H9 (cell line): ENCODE measurements at regions not wholly inside any gene's neighbourhood (a gene's known extent, or its start where the extent isn't known, plus 50 kb on each side); places are given as distances from the start of the nearest gene placed in this dataset.

Experiments
- DNase-seq: peaks from one replicate; pipeline ENCODE4 v3.0.0-alpha.2; 2017
- H2AFZ ChIP-seq: one replicate; pipeline ENCODE4 v1.6.1; 2013; ENCODE audit warnings: mild to moderate bottlenecking, low read length, control low read depth, moderate library complexity
- H2AK5ac ChIP-seq: 2 replicates; pipeline ENCODE4 v1.6.1; 2013; ENCODE audit warnings: low read length, control low read depth, mixed read lengths; ENCODE audit not compliant: insufficient read length
- H2BK120ac ChIP-seq: one replicate; pipeline ENCODE4 v1.6.1; 2013; ENCODE audit warnings: low read depth, mild to moderate bottlenecking, low read length, control low read depth, inconsistent platforms; ENCODE audit not compliant: poor library complexity, severe bottlenecking
- H2BK12ac ChIP-seq: 2 replicates; pipeline ENCODE4 v1.6.1; 2013; ENCODE audit warnings: low read length, control low read depth, mixed read lengths, low read depth; ENCODE audit not compliant: insufficient read length
- H2BK15ac ChIP-seq: 2 replicates; pipeline ENCODE4 v1.6.1; 2013; ENCODE audit warnings: low read depth, low read length, control low read depth
- H2BK20ac ChIP-seq: one replicate; pipeline ENCODE4 v1.6.1; 2013; ENCODE audit warnings: low read depth, mild to moderate bottlenecking, low read length, control low read depth, inconsistent platforms; ENCODE audit not compliant: poor library complexity, severe bottlenecking
- H2BK5ac ChIP-seq: 2 replicates; pipeline ENCODE4 v1.6.1; 2013; ENCODE audit warnings: low read length, control low read depth, mixed read lengths; ENCODE audit not compliant: insufficient read length
- H3K14ac ChIP-seq: 2 replicates; pipeline ENCODE4 v1.6.1; 2013; ENCODE audit warnings: low read length, control low read depth; ENCODE audit not compliant: insufficient read depth
- H3K18ac ChIP-seq: 2 replicates; pipeline ENCODE4 v1.6.1; 2013; ENCODE audit warnings: low read depth, mild to moderate bottlenecking, mixed read lengths, low read length, control low read depth; ENCODE audit not compliant: insufficient read length
- H3K23ac ChIP-seq: 2 replicates; pipeline ENCODE4 v1.6.1; 2013; ENCODE audit warnings: low read length, control low read depth, mixed read lengths, low read depth; ENCODE audit not compliant: insufficient read length
- H3K23me2 ChIP-seq: 2 replicates; pipeline ENCODE4 v1.6.1; 2013; ENCODE audit warnings: low read depth, mild to moderate bottlenecking, mixed read lengths, low read length, control low read depth; ENCODE audit not compliant: insufficient read length, poor library complexity, severe bottlenecking
- H3K27ac ChIP-seq: 2 replicates; pipeline ENCODE4 v1.5.1; 2013; ENCODE audit warnings: low read length, control low read depth, mixed read lengths, low read depth; ENCODE audit not compliant: insufficient read length
- H3K27me3 ChIP-seq: 2 replicates; pipeline ENCODE4 v1.6.1; 2013; ENCODE audit warnings: low read length, control low read depth, inconsistent platforms; ENCODE audit not compliant: insufficient read depth
- H3K4ac ChIP-seq: 2 replicates; pipeline ENCODE4 v1.6.1; 2013; ENCODE audit warnings: low read depth, mild to moderate bottlenecking, control low read depth, inconsistent platforms, low read length, moderate library complexity
- H3K4me1 ChIP-seq: 2 replicates; pipeline ENCODE4 v1.6.1; 2013; ENCODE audit warnings: low read length, control low read depth, inconsistent platforms; ENCODE audit not compliant: insufficient read depth
- H3K4me2 ChIP-seq: 2 replicates; pipeline ENCODE4 v1.6.1; 2013; ENCODE audit warnings: low read length, control low read depth, mixed read lengths; ENCODE audit not compliant: insufficient read length, insufficient read depth
- H3K56ac ChIP-seq: 2 replicates; pipeline ENCODE4 v1.6.1; 2013; ENCODE audit warnings: low read depth, mild to moderate bottlenecking, mixed read lengths, low read length, control low read depth; ENCODE audit not compliant: insufficient read length
- H3K79me1 ChIP-seq: 2 replicates; pipeline ENCODE4 v1.6.1; 2013; ENCODE audit warnings: low read depth, mild to moderate bottlenecking, moderate library complexity, low read length, control low read depth, inconsistent platforms; ENCODE audit not compliant: insufficient read depth, poor library complexity, severe bottlenecking
- H3K79me2 ChIP-seq: 2 replicates; pipeline ENCODE4 v1.6.1; 2013; ENCODE audit warnings: low read length, control low read depth, inconsistent platforms; ENCODE audit not compliant: insufficient read depth
- H3K9ac ChIP-seq: 2 replicates; pipeline ENCODE4 v1.6.1; 2013; ENCODE audit warnings: low read length, control low read depth, mixed read lengths; ENCODE audit not compliant: insufficient read length; ENCODE audit errors: extremely low read depth
- H3K9me3 ChIP-seq: one replicate; pipeline ENCODE4 v1.6.1; 2013; ENCODE audit warnings: low read depth, low read length, inconsistent platforms; ENCODE audit not compliant: control insufficient read depth
- H3T11ph ChIP-seq: one replicate; pipeline ENCODE4 v1.6.1; 2013; ENCODE audit warnings: mild to moderate bottlenecking, low read length, control low read depth, inconsistent platforms
- H4K20me1 ChIP-seq: one replicate; pipeline ENCODE4 v1.6.1; 2013; ENCODE audit not compliant: control insufficient read depth, insufficient read length, insufficient read depth
- H4K5ac ChIP-seq: 2 replicates; pipeline ENCODE4 v1.6.1; 2013; ENCODE audit warnings: low read depth, mild to moderate bottlenecking, mixed read lengths, low read length, control low read depth; ENCODE audit not compliant: insufficient read length
- H4K8ac ChIP-seq: replicated peaks from 2 replicates; pipeline ENCODE4 v1.6.1; 2013; ENCODE audit warnings: low read length, control low read depth, mixed read lengths, low read depth; ENCODE audit not compliant: insufficient read length
- H4K91ac ChIP-seq: 2 replicates; pipeline ENCODE4 v1.6.1; 2013; ENCODE audit warnings: low read depth, mild to moderate bottlenecking, moderate library complexity, mixed read lengths, low read length, control low read depth; ENCODE audit not compliant: insufficient read length
- H3K27ac Mint-ChIP-seq, 3 experiments: 2 replicates in 2 of 3; 3 replicates in 1 of 3; pipeline ENCODE4 v1.8.0; 2020 to 2021; ENCODE audit warnings: mixed read lengths in 3 of 3, mild to moderate bottlenecking in 1 of 3, moderate library complexity in 1 of 3
- H3K27me3 Mint-ChIP-seq: 2 replicates; pipeline ENCODE4 v1.8.0; 2021; ENCODE audit warnings: low read depth, mild to moderate bottlenecking, moderate library complexity, mixed read lengths
- H3K36me3 Mint-ChIP-seq, 3 experiments: 2 replicates in 2 of 3; 3 replicates in 1 of 3; pipeline ENCODE4 v1.8.0; 2020 to 2021; ENCODE audit warnings: low read depth in 3 of 3, mixed read lengths in 3 of 3; ENCODE audit not compliant: insufficient read depth in 1 of 3
- H3K4me1 Mint-ChIP-seq, 2 experiments: 2 replicates each; pipeline ENCODE4 v1.8.0; 2020; ENCODE audit warnings: mixed read lengths in 2 of 2
- H3K4me3 Mint-ChIP-seq, 2 experiments: 2 replicates in 1 of 2; 3 replicates in 1 of 2; pipeline ENCODE4 v1.8.0; 2020 to 2021; ENCODE audit warnings: mild to moderate bottlenecking in 2 of 2, mixed read lengths in 2 of 2, moderate library complexity in 1 of 2
- H3K9me3 Mint-ChIP-seq, 2 experiments: 2 replicates in 1 of 2; 3 replicates in 1 of 2; pipeline ENCODE4 v1.8.0; 2020; ENCODE audit warnings: mild to moderate bottlenecking in 2 of 2, mixed read lengths in 2 of 2, moderate library complexity in 1 of 2
- CTCF ChIP-seq: fragments of 200-600 bp; sonication (generic); conservative IDR thresholded peaks from 3 replicates; pipeline ENCODE4 v1.8.0; 2021; ENCODE audit warnings: antibody characterized with exemption, mild to moderate bottlenecking
- WGBS: extraction: QIAGEN DNeasy Blood & Tissue Kit; methylation state at CpG from one replicate; pipeline ENCODE4 v1.1.7; 2013; ENCODE audit warnings: missing lambda C conversion rate, low lambda C conversion rate, mixed read lengths; ENCODE audit not compliant: insufficient read length; ENCODE audit errors: extremely low coverage; 5-methylcytosine and 5-hydroxymethylcytosine counted together

GRCh38 chr20:10792291-10792690 lies 118.5 kb upstream of the JAG1 start:
- Histone ChIP-seq H3K27me3 (no peaks in the 10 kb centered on the region), H3K23me2 (no peaks in the 10 kb centered on the region), H3K4me1 (peaks cover 8% of the 10 kb centered on the region; the same call in 1 of the 2 replicates), H3K4me2 (no peak overlapping the region), H2BK20ac (no peak overlapping the region), H3T11ph (no peak overlapping the region), H2BK12ac (no peak overlapping the region), H2AK5ac (no peak overlapping the region), H4K8ac (no peak overlapping the region), H3K4ac (no peak overlapping the region), H3K27ac (no peak overlapping the region), H2AFZ (no peak overlapping the region), H2BK120ac (no peak overlapping the region), H2BK15ac (no peak overlapping the region), H4K5ac (no peak overlapping the region), H2BK5ac (no peak overlapping the region), H3K79me2 (no peaks in the 10 kb centered on the region), H4K20me1 (no peaks in the 10 kb centered on the region), H3K9ac (no peak overlapping the region), H3K9me3 (no peaks in the 10 kb centered on the region), H3K14ac (no peak overlapping the region), H4K91ac (no peak overlapping the region), H3K79me1 (no peaks in the 10 kb centered on the region), H3K56ac (no peak overlapping the region), H3K18ac (no peak overlapping the region), H3K23ac (no peak overlapping the region)
- WGBS = no CpG with 5 or more reads among the region's 3 CpGs
- H3K27me3 Mint-ChIP-seq = peaks cover 2% of the 10 kb centered on the region
- no peak for DNase-seq
- H3K4me3 Mint-ChIP-seq = no peak overlapping the region
- TF ChIP-seq CTCF = no peak
- H3K36me3 Mint-ChIP-seq = no peaks in the 10 kb centered on the region
- H3K27ac Mint-ChIP-seq = no peak overlapping the region
- H3K4me1 Mint-ChIP-seq = peaks cover 22 to 44% of the 10 kb centered on the region in 2 experiments
- H3K9me3 Mint-ChIP-seq = no peaks in the 10 kb centered on the region
